Thyroid gland (tissue), 4 donors: ENCODE measurements at regions not wholly inside any gene's neighbourhood (a gene's known extent, or its start where the extent isn't known, plus 50 kb on each side); places are given as distances from the start of the nearest gene placed in this dataset.

Experiments used
- DNase-seq, 2 donors: peaks; one replicate each; pipeline ENCODE4 v3.0.0-alpha.2; 2019
- H3K27ac ChIP-seq, 3 donors: fragments of 200-600 bp; sonication (generic); 1 replicate in 2 of 3; 2 replicates in 1 of 3; pipeline ENCODE4 v1.5.1; 2016 to 2019; ENCODE audit warnings: mild to moderate bottlenecking in 1 of 3, moderate library complexity in 1 of 3
- H3K27me3 ChIP-seq: fragments of 200-600 bp; sonication (generic); one replicate; pipeline ENCODE4 v1.5.1; 2019
- H3K36me3 ChIP-seq, 2 donors: fragments of 200-600 bp; sonication (generic); one replicate each; pipeline ENCODE4 v1.5.1; 2016 to 2019
- H3K4me1 ChIP-seq, 2 donors: fragments of 200-600 bp; sonication (generic); one replicate each; pipeline ENCODE4 v1.5.1; 2017 to 2019
- H3K4me3 ChIP-seq, 3 donors: fragments of 200-600 bp; sonication (generic); replicated peaks in 1 of 3; 1 replicate in 2 of 3; 2 replicates in 1 of 3; pipeline ENCODE4 v1.5.1; 2016; ENCODE audit warnings: mild to moderate bottlenecking in 1 of 3
- H3K9me3 ChIP-seq: fragments of 200-600 bp; sonication (generic); one replicate; pipeline ENCODE4 v1.5.1; 2017
- POLR2A ChIP-seq, 2 donors: fragments of 450-650 bp; IDR thresholded peaks; one replicate each; pipeline ENCODE4 v1.6.1; 2017; ENCODE audit warnings: antibody characterized with exemption in 2 of 2, mild to moderate bottlenecking in 2 of 2, moderate library complexity in 1 of 2
- whole genome bisulfite sequencing, 2 donors: methylation state at CpG; one replicate each; pipeline ENCODE4 v1.1.5; 2017; 5-methylcytosine and 5-hydroxymethylcytosine counted together
- intact Hi-C: fragments of 100-400 bp; cut with DNase I; formaldehyde crosslinking; loops from one replicate; pipeline ENCODE4 v1.15.1; 2023
- TF ChIP-seq, protein P1 (sequence below), 6 experiments: fragments of 200-600 bp in 3 of 6; fragments of 450-650 bp in 3 of 6; sonication (generic) in 3 of 6; IDR thresholded peaks; one replicate each; pipeline ENCODE4 v1.5.1; 2016 to 2019; ENCODE audit warnings: antibody characterized with exemption in 6 of 6, mild to moderate bottlenecking in 2 of 6, inconsistent platforms in 1 of 6, moderate library complexity in 1 of 6

DNA sequence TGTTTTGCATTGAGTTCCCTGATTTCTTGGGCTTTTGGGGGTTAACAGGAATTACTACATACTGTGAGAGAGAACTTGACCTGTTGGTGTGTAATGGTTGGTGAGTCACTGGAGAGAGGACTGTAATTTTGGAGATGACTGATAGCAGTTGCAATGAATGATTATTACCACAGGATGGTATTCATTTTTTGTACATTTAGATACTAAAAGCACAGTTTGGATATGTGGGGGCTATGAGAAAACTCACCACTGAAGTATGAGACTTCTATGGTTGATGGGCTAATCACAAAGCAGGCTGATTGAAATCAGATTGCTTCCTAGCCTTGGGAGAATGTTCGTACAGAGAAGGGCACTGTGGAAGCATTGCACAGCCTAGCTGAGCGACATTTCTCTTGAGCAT lies 1571.3 kb upstream of the PRMT6 start:
- no peak for DNase-seq
- intact Hi-C loops: no loop called here
- 78 to 89% methylated on average over 2 of the region's 2 CpGs for WGBS, 2 donors

GRCh38 chr1:105492921-105493320 lies 1563.6 kb upstream of the PRMT6 start:
- intact Hi-C loops: no loop called here

More for the DNA sequence above, 1571.3 kb upstream of the PRMT6 start:
- Histone ChIP-seq H3K36me3 (no peaks in the 10 kb centered on the region), H3K9me3 (no peaks in the 10 kb centered on the region), H3K4me3 (no peak overlapping the region), H3K27me3 (no peaks in the 10 kb centered on the region), H3K4me1 (no peaks in the 10 kb centered on the region), H3K27ac (no peak overlapping the region)
- no peak for TF ChIP-seq POLR2A (IDR thresholded peaks at IDR 0.05)
- TF ChIP-seq, protein P1, sequence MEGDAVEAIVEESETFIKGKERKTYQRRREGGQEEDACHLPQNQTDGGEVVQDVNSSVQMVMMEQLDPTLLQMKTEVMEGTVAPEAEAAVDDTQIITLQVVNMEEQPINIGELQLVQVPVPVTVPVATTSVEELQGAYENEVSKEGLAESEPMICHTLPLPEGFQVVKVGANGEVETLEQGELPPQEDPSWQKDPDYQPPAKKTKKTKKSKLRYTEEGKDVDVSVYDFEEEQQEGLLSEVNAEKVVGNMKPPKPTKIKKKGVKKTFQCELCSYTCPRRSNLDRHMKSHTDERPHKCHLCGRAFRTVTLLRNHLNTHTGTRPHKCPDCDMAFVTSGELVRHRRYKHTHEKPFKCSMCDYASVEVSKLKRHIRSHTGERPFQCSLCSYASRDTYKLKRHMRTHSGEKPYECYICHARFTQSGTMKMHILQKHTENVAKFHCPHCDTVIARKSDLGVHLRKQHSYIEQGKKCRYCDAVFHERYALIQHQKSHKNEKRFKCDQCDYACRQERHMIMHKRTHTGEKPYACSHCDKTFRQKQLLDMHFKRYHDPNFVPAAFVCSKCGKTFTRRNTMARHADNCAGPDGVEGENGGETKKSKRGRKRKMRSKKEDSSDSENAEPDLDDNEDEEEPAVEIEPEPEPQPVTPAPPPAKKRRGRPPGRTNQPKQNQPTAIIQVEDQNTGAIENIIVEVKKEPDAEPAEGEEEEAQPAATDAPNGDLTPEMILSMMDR (IDR thresholded peaks at IDR 0.05): no peak

DNA sequence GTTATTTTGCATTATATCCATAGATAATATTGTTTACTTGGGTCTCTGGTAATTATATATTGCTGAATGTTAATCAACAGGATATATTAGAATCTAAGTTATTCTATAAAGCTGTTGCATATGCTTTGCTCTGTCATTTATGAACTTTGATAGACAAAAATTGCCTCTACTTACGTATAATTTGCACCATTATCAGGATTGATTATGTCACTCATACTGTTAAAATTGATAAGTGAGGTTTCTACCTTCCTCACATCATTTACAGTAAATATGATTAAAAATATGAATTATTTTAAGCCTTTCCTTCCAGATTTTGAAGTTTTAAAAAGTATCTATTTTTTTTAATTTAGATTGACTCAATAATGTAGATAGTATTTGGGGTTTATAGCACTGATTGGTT lies 1540.4 kb upstream of the PRMT6 start:
- no peak overlapping the region for H3K4me3 ChIP-seq
- H3K27ac ChIP-seq: no peak overlapping the region
- WGBS, 2 donors: 94 to 95% methylated on average over 1 of the region's 1 CpG
- no peaks in the 10 kb centered on the region for H3K4me1 ChIP-seq
- no peaks in the 10 kb centered on the region for H3K9me3 ChIP-seq
- TF ChIP-seq, protein P1 (IDR thresholded peaks at IDR 0.05): no peak
- TF ChIP-seq POLR2A (IDR thresholded peaks at IDR 0.05): no peak
- no peak for DNase-seq
- intact Hi-C loops: no loop called here
- no peaks in the 10 kb centered on the region for H3K36me3 ChIP-seq
- H3K27me3 ChIP-seq: no peaks in the 10 kb centered on the region

More at GRCh38 chr1:105492921-105493320, 1563.6 kb upstream of the PRMT6 start:
- Histone ChIP-seq H3K4me3 (no peak overlapping the region), H3K9me3 (no peaks in the 10 kb centered on the region), H3K27me3 (no peaks in the 10 kb centered on the region), H3K36me3 (no peaks in the 10 kb centered on the region), H3K4me1 (no peaks in the 10 kb centered on the region), H3K27ac (no peak overlapping the region)
- no peak for DNase-seq
- no peak for TF ChIP-seq POLR2A (IDR thresholded peaks at IDR 0.05)
- TF ChIP-seq, protein P1 (IDR thresholded peaks at IDR 0.05): no peak
- 82 to 83% methylated on average over 4 of the region's 4 CpGs for WGBS, 2 donors

GRCh38 chr1:105533996-105534395 lies 1522.5 kb upstream of the PRMT6 start:
- no peak for DNase-seq
- H3K9me3 ChIP-seq: no peaks in the 10 kb centered on the region
- H3K27ac ChIP-seq: no peak overlapping the region
- no peaks in the 10 kb centered on the region for H3K27me3 ChIP-seq
- WGBS, 2 donors: 87 to 89% methylated on average over 3 of the region's 3 CpGs
- TF ChIP-seq, protein P1 (IDR thresholded peaks at IDR 0.05): no peak
- no peak for TF ChIP-seq POLR2A (IDR thresholded peaks at IDR 0.05)
- no peaks in the 10 kb centered on the region for H3K36me3 ChIP-seq
- H3K4me1 ChIP-seq: no peaks in the 10 kb centered on the region
- H3K4me3 ChIP-seq: no peak overlapping the region
- intact Hi-C loops: no loop called here

DNA sequence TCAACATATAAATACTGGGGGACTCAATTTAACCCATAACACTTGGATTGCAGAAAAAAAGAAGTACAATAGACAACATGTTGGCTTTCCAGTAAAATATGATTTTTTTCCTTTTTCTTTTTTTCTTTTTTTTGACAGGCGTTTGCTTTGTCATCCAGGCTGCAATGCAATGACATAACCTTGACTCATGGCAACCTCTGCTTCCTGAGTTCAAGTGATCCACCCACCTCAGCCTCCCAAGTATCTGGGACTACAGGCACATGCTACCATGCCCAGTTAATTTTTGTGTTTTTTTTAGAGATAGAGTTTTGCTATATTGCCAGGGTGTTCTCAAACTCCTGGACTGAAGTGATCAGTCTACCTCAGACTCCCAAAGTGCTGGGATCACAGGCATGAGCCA lies 1512.0 kb upstream of the PRMT6 start:
- H3K36me3 ChIP-seq: no peaks in the 10 kb centered on the region
- 63 to 77% methylated on average over 1 of the region's 1 CpG for WGBS, 2 donors

GRCh38 chr1:105556266-105556665 lies 1500.2 kb upstream of the PRMT6 start:
- 24 to 36% methylated on average over 2 of the region's 2 CpGs for WGBS, 2 donors
- Histone ChIP-seq H3K4me1 (no peaks in the 10 kb centered on the region), H3K27ac (no peak overlapping the region), H3K4me3 (no peak overlapping the region), H3K27me3 (no peaks in the 10 kb centered on the region), H3K9me3 (no peaks in the 10 kb centered on the region), H3K36me3 (no peaks in the 10 kb centered on the region)
- TF ChIP-seq POLR2A (IDR thresholded peaks at IDR 0.05): no peak
- intact Hi-C loops: no loop called here
- DNase-seq: no peak

More for the DNA sequence above, 1512.0 kb upstream of the PRMT6 start:
- DNase-seq: no peak
- TF ChIP-seq POLR2A (IDR thresholded peaks at IDR 0.05): no peak
- Histone ChIP-seq H3K27me3 (no peaks in the 10 kb centered on the region), H3K27ac (no peak overlapping the region), H3K9me3 (no peaks in the 10 kb centered on the region), H3K4me3 (no peak overlapping the region), H3K4me1 (no peaks in the 10 kb centered on the region)
- intact Hi-C loops: no loop called here
